Lower leg skin (tissue), 3 donors: ENCODE measurements at regions not wholly inside any gene's neighbourhood (a gene's known extent, or its start where the extent isn't known, plus 50 kb on each side); places are given as distances from the start of the nearest gene placed in this dataset.

ENCODE experiments used
- CTCF ChIP-seq, 3 donors: fragments of 450-650 bp; IDR thresholded peaks; one replicate each; pipeline ENCODE4 v1.5.1; 2016; ENCODE audit warnings: antibody characterized with exemption in 3 of 3, mild to moderate bottlenecking in 3 of 3, moderate library complexity in 2 of 3
- POLR2A ChIP-seq, 2 donors: fragments of 450-650 bp; IDR thresholded peaks; one replicate each; pipeline ENCODE4 v1.6.1; 2016 to 2017; ENCODE audit warnings: antibody characterized with exemption in 2 of 2, mild to moderate bottlenecking in 1 of 2, moderate library complexity in 1 of 2

GRCh38 chr2:203814661-203815540 lies 52.7 kb upstream of the CTLA4 start:
- TF ChIP-seq CTCF (IDR thresholded peaks at IDR 0.05) (peak in 1 of 3 donors; percentile 66), POLR2A (IDR thresholded peaks at IDR 0.05) (no peak)
